GM19193 (cell line): ENCODE measurements at regions not wholly inside any gene's neighbourhood (a gene's known extent, or its start where the extent isn't known, plus 50 kb on each side); places are given as distances from the start of the nearest gene placed in this dataset.

Experiments
- POLR2A ChIP-seq: IDR thresholded peaks from 4 replicates; pipeline ENCODE4 v1.6.1; 2011; ENCODE audit not compliant: insufficient read depth, insufficient read length; ENCODE audit errors: extremely low read depth

GRCh38 chr20:53843645-53844044 lies 226.7 kb downstream of the BCAS1 start:
- no peak for TF ChIP-seq POLR2A

GRCh38 chr20:53842301-53843099 lies 227.9 kb downstream of the BCAS1 start:
- TF ChIP-seq POLR2A: no peak

DNA sequence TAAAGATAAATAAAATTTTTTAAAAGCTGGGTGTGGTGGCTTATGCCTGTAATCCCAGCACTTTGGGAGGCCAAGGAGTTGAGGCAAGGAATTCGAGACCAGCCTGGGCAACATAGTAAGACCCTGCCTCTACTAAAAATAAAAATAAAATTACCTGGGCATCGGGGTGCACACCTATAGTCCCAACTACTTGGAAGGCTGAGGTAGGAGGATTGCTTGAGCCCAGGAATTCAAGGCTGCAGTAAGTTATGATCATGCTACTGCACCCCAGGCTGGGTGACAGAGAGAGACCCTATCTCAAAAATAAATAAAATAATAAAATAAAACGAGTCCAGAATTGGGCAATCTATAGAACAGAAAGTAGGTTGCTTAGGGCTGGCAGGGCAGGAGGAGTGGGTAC lies 228.7 kb downstream of the BCAS1 start:
- no peak for TF ChIP-seq POLR2A

DNA sequence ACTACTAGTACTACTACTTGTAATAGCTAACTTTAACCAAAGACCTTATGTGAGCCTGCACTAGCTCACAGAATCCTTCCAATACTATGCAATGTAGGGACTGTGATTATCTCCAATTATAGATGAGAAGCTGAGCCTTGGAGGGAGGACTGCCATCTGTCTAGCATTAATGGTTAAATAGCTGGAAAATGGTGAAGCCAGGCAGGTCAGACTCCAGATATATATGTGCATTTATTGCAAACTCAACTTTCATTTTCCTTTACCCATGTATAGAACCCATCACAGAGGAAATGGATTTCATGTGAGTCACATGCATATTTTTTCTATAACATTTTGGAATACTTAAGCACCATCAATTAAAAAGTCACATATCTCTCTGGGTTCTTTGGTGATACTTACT lies 229.9 kb downstream of the BCAS1 start:
- no peak for TF ChIP-seq POLR2A

DNA sequence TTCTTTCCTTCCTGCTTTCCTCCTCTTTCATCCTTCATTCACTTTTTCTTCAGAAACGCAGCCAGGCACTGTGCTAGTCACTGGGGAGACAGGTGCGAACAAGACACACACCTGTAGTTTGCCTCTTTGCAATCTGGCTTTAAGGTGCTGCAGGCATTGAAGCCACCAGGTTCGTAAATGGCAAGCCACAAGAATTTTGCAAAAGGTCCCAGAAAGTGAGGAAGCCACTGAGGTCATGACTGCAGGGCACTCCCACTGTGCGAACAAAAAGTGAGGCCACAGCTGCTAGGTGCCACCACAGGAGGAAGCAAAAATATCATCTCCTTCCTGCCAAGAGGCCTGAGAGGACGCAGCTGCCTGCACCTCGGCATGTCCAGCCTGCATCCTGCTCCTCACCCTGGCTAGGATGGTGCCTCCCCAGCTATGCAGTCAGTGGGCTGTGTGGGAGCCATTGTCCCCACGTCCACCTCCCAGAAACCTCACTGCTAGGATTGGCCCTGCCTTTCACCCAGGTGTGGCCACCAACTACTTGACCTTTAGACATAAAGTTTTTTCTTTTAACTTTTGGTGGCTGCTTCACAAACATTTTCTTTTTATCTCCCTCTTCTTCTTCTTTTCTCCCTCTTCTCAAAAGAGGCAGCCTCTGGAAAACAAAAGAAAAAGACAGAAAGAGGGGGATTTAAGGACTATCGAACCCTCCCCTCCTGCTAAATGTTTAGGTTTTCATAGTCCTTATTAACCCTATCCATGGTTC lies 230.8 kb downstream of the BCAS1 start:
- peak; percentile 31 for TF ChIP-seq POLR2A

DNA sequence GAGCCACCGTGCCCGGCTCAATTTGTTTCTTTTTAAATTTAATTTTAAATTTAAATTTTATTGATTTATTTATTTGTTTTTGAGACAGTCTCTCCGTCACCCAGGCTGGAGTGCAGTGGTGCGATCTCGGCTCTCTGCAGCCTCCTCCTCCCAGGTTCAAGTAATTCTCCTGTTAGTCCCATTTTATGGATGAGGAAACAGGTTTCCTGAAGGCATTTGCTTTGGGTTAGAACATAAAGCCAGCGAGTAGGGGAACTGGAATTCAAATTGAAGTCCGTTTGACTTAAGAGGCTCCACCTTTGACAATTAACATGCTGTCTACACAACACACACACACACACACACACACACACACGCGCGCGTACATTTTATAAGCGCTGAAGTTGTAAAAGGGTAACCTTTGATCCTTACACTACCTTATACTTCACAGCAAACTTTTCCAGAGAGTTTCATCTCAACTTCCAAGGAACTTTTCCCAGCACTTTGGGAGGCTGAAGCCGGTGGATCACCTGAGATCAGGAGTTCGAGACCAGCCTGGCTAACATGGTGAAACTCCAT lies 232.0 kb downstream of the BCAS1 start:
- TF ChIP-seq POLR2A: no peak

GRCh38 chr20:53837126-53837826 lies 233.1 kb downstream of the BCAS1 start:
- TF ChIP-seq POLR2A: no peak

DNA sequence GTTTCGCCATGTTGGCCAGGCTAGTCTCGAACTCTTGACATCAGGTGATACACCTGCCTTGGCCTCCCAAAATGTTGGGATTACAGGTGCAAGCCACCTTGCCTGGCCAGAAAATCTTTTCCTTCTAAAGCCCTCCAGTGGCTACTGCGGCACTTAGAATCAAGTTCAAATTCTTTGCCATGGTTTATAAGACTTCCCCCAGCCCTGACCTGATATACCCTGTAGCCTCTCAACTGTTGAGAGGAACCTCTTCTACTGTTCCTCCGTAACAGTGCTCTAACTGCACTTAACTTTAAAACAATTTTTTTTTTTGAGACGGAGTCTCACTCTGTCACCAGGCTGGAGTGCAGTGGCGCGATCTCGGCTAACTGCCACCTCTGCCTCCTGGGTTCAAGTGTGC lies 235.6 kb downstream of the BCAS1 start:
- no peak for TF ChIP-seq POLR2A

- TF ChIP-seq POLR2A: no peak
Observed at GRCh38 chr20:53834062-53834442, 236.3 kb downstream of the BCAS1 start.

DNA sequence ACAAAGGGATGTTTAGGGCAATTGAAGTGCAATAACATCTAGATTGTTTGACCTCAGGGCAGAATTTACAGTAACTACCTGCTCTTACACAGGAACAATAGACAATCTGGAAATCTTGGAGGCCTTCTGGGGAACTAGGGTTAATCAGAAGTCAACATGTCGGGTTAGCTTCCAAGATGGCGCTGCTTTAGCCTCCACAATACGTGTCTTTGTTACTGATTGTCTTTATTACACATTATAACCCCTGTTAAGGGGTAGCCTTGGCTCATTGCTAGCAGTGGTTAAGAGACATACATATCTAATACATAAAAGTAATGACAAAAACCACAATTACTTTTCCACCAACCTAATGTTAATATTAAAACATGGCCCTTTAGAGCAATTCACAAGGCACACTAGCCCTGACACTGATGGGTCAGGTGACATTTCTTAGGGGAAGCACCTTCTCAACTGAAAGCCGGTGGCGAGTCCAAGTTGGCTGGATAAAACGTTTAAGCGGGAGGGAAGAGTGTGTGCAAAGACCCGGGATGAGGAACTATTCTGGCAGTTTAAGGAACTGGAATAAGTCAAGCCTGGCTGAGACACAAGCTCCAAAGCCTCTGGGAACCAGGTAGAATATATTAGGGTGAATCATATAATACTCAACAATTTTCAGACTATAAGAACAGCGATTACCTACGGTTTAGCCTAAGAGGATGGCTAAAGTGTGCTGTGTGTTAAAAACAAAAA lies 236.9 kb downstream of the BCAS1 start:
- TF ChIP-seq POLR2A: no peak

DNA sequence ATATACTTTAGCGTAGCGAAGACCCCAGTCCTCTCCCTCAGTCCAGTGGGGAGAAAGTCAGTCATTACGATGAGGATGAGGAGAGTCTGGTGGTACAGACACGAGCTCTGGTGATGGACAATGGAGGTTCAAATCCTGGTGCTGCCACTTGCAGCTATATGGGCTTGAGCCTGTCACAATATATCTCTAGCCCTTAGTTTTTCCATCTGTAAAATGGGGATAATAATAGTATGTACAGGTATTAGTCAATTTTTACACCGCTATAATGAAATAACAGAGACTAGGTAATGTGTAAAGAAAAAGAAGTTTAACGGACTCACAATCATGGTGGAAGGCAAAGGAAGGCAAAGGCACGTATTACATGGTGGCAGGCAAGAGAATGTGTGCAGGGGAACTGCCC lies 237.9 kb downstream of the BCAS1 start:
- no peak for TF ChIP-seq POLR2A

GRCh38 chr20:53831812-53832211 lies 238.2 kb upstream of the ZNF217 start:
- TF ChIP-seq POLR2A: no peak

DNA sequence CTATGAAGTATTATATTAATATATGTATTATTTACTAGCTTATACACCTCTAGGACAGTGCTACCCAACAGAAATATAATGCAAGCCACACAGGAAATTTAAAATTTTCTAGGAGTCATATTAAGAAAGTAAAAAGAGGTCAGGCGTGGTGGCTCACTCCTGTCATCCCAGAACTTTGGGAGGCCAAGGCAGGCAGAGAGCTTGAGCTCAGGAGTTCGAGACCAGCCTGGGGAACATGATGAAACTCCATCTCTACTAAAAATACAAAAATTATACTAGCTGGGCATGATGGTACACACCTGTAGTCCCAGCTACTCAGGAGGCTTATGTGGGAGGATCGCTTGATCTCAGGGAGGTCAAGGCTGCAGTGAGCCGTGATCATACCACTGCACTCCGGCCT lies 237.6 kb upstream of the ZNF217 start:
- no peak for TF ChIP-seq POLR2A

DNA sequence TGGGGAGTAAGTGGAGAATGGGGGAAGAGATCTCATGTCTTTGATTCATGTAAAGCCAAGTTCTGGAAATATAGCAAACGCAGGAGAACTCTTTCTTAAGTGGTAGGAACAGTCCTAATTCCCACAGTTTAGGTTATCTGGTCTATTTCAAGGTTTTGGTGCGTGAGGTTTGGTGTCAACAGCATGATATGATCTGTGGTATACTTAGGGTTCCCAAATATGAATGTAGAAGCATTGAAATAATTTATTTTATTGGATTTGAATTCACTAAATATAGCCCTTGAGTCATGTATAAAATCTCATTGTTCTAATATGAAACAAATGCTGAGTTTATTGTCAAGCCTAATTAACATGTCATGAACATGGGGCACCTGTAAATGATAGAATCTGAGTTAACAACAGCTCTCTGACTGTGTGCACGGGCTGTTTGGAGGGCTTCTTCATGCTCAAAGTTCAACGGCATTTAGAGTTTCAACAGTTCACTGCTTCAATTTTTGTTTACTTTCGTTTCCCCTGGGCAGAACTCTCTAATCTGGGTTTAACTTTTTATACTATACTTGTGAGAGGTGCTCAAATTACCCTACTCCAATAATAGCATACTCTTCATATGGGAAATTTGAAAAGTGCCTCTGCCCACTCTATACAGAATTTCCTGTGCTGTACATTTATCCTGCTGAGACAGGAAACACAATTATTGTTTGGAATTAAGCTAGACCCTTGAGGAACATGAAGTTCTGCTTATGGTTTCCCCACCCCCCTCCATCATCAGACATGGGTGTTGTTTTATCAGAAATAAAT lies 236.3 kb upstream of the ZNF217 start:
- TF ChIP-seq POLR2A: no peak
